ENCODE measurements at regions not wholly inside any gene's neighbourhood (a gene's known extent, or its start where the extent isn't known, plus 50 kb on each side); places are given as distances from the start of the nearest gene placed in this dataset.

DNA sequence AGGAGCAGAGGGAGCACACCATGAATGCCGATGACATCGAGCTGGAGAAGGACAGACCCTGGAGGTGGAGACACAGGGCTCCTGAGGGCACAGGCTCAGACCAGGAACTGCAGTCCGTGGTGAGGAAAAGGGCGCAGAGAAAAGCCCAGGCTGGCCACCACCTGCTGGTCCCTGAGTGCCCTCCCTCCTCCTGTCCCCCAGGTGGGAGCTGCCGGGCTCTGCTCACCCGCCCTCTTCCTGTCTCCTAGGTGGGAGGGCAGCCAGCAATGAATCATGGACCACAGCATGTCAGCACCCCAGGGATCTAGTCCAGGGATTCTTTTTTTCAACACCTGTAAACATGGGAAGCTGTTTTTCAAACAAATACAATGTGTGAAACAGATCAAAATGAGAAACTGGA, 94.6 kb upstream of the ARHGEF7 start:
- FAIRE-seq, result no peak
- H3K4me2 ChIP-seq (ENCODE audit: insufficient read depth, low read length), result no peak overlapping the region
- no peaks in the 10 kb centered on the region for H3K9me3 ChIP-seq (replicated peaks; ENCODE audit: control insufficient read depth, insufficient read depth, low read length)
- H4K20me1 ChIP-seq (replicated peaks; ENCODE audit: control insufficient read depth, extremely low read depth, insufficient read depth, low read length), result no peaks in the 10 kb centered on the region
- intact Hi-C loops (cut with micrococcal nuclease) (no loop called here), dilution Hi-C loops (cut with MboI; ENCODE audit: extremely low pct_ligation_motif_present, low sequenced_read_pairs) (no loop called here)
- no peak overlapping the region for H3K27ac ChIP-seq (ENCODE audit: insufficient read depth, low read depth, low read length)
- H2AFZ ChIP-seq (ENCODE audit: low read depth, low read length), result no peak overlapping the region
- TF ChIP-seq CTCF (IDR thresholded peaks at IDR 0.05; ENCODE audit: extremely low read depth in 1 of 2, insufficient read depth in 1 of 2, low read depth in 1 of 2, low read length in 2 of 2) (no peak), FOS (IDR thresholded peaks at IDR 0.05; ENCODE audit: borderline replicate concordance, insufficient read depth, low read length) (no peak), JUN (IDR thresholded peaks at IDR 0.05; ENCODE audit: borderline replicate concordance, insufficient read depth, insufficient read length, low read depth) (no peak), EZH2 (IDR thresholded peaks at IDR 0.05; ENCODE audit: borderline replicate concordance, low read depth, low read length, severe bottlenecking) (no peak), GATA2 (IDR thresholded peaks at IDR 0.05; ENCODE audit: insufficient read depth, insufficient read length, low read depth, low read length) (no peak), MYC (IDR thresholded peaks at IDR 0.05; ENCODE audit: low read depth, low read length) (no peak), POLR2AphosphoS5 (IDR thresholded peaks at IDR 0.05; ENCODE audit: insufficient read depth, low read depth, low read length) (no peak), POLR2A (IDR thresholded peaks at IDR 0.05; ENCODE audit: low read depth, low read length) (no peak)
- TF ChIP-seq, protein P1, sequence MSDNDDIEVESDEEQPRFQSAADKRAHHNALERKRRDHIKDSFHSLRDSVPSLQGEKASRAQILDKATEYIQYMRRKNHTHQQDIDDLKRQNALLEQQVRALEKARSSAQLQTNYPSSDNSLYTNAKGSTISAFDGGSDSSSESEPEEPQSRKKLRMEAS (IDR thresholded peaks at IDR 0.05; ENCODE audit: insufficient read depth, insufficient read length), result no peak
- ChIA-PET POLR2A (no interaction called here), CTCF (no interaction called here)
- H3K9ac ChIP-seq (replicated peaks; ENCODE audit: extremely low read depth, insufficient read depth, low read length), result no peak overlapping the region
- DNase-seq (ENCODE audit: low read depth, low spot score), result no peak
- H3K27me3 ChIP-seq (ENCODE audit: control insufficient read depth in 2 of 2, insufficient read depth in 2 of 2, low read length in 2 of 2), result peaks cover 0 to 3% of the 10 kb centered on the region in 2 experiments
- H3K9me1 ChIP-seq (replicated peaks; ENCODE audit: control insufficient read depth, extremely low read depth, insufficient read depth, low read length), result no peaks in the 10 kb centered on the region
- no peaks in the 10 kb centered on the region for H3K36me3 ChIP-seq (ENCODE audit: control insufficient read depth in 2 of 2, extremely low read depth in 1 of 2, insufficient read depth in 2 of 2, low read length in 2 of 2)
- H3K4me3 ChIP-seq (replicated peaks in 1 of 3; ENCODE audit: insufficient read depth in 1 of 3, low read depth in 1 of 3, low read length in 3 of 3), result no peak overlapping the region
- no TSS peak for BruUV-seq (replicated peaks)
- no peaks in the 10 kb centered on the region for H3K79me2 ChIP-seq (ENCODE audit: control insufficient read depth, insufficient read depth, low read length)
- no peaks in the 10 kb centered on the region for H3K4me1 ChIP-seq (ENCODE audit: control insufficient read depth, extremely low read depth, insufficient read depth, low read length)

Measured in endothelial cell of umbilical vein (primary cell).